SU-DHL-6 (cell line): ENCODE measurements at regions not wholly inside any gene's neighbourhood (a gene's known extent, or its start where the extent isn't known, plus 50 kb on each side); places are given as distances from the start of the nearest gene placed in this dataset.

Source experiments
- H2AFZ ChIP-seq: fragments of 200-600 bp; sonication (generic); 2 replicates; pipeline ENCODE4 v1.6.1; 2014; ENCODE audit warnings: low read depth, mild to moderate bottlenecking, moderate library complexity, mixed read lengths, antibody characterized with exemption, low read length; ENCODE audit not compliant: severe bottlenecking
- H3F3A ChIP-seq: fragments of 200-600 bp; shearing (Covaris generic); 2 replicates; pipeline ENCODE4 v1.6.0; 2016; ENCODE audit warnings: antibody characterized with exemption, mild to moderate bottlenecking; ENCODE audit not compliant: insufficient read depth
- H3K27ac ChIP-seq: fragments of 200-600 bp; sonication (generic); 2 replicates; pipeline ENCODE4 v1.5.1; 2016; ENCODE audit warnings: low read depth, mild to moderate bottlenecking, low read length, moderate library complexity, mixed read lengths
- H3K27me3 ChIP-seq: fragments of 200-600 bp; sonication (generic), shearing (Covaris generic); 2 replicates; pipeline ENCODE4 v1.6.0; 2014; ENCODE audit warnings: mild to moderate bottlenecking, low read length
- H3K36me3 ChIP-seq: fragments of 200-600 bp; sonication (generic); 2 replicates; pipeline ENCODE4 v1.6.1; 2014; ENCODE audit warnings: mild to moderate bottlenecking, low read length, mixed read lengths
- H3K4me2 ChIP-seq: fragments of 300-600, 200-600 bp; shearing (Covaris generic), sonication (generic); 2 replicates; pipeline ENCODE4 v1.6.0; 2014; ENCODE audit warnings: low read length, low read depth, mild to moderate bottlenecking; ENCODE audit not compliant: poor library complexity, severe bottlenecking
- H3K4me3 ChIP-seq: fragments of 200-600 bp; sonication (generic); 2 replicates; pipeline ENCODE4 v1.5.1; 2014; ENCODE audit warnings: antibody characterized with exemption, low read length, mild to moderate bottlenecking, mixed read lengths; ENCODE audit not compliant: insufficient read depth, poor library complexity, severe bottlenecking
- H3K79me2 ChIP-seq: fragments of 200-600 bp; sonication (generic); 2 replicates; pipeline ENCODE4 v1.6.1; 2014; ENCODE audit warnings: mild to moderate bottlenecking, low read length, moderate library complexity; ENCODE audit not compliant: insufficient read depth
- H3K9ac ChIP-seq: fragments of 200-600 bp; sonication (generic); 2 replicates; pipeline ENCODE4 v1.7.0; 2014; ENCODE audit warnings: mild to moderate bottlenecking, low read length
- H3K9me2 ChIP-seq: fragments of 200-600 bp; sonication (generic); replicated peaks from 2 replicates; pipeline ENCODE4 v1.6.1; 2014; ENCODE audit warnings: low read length; ENCODE audit not compliant: insufficient read depth
- H3K9me3 ChIP-seq: fragments of 200-600 bp; sonication (generic); 2 replicates; pipeline ENCODE4 v1.6.1; 2014; ENCODE audit warnings: low read length, mixed read lengths; ENCODE audit not compliant: insufficient read depth
- H4K20me1 ChIP-seq: fragments of 200-600 bp; sonication (generic); 2 replicates; pipeline ENCODE4 v1.6.1; 2014; ENCODE audit warnings: low read depth, mild to moderate bottlenecking, antibody characterized with exemption, low read length, moderate library complexity, mixed read lengths
- EZH2phosphoT487 ChIP-seq: fragments of 200-600 bp; sonication (generic), shearing (Covaris generic); conservative IDR thresholded peaks from 2 replicates; pipeline ENCODE4 v1.6.1; 2018; ENCODE audit warnings: mild to moderate bottlenecking, antibody characterized with exemption, low read length, moderate library complexity, mixed read lengths
- TF ChIP-seq, protein P1 (sequence below): fragments of 200-600 bp; sonication (generic); IDR thresholded peaks from one replicate; pipeline ENCODE4 v1.5.1; 2017; ENCODE audit warnings: antibody characterized with exemption, mild to moderate bottlenecking, low read length, moderate library complexity; ENCODE audit not compliant: insufficient read depth, poor library complexity, severe bottlenecking

DNA sequence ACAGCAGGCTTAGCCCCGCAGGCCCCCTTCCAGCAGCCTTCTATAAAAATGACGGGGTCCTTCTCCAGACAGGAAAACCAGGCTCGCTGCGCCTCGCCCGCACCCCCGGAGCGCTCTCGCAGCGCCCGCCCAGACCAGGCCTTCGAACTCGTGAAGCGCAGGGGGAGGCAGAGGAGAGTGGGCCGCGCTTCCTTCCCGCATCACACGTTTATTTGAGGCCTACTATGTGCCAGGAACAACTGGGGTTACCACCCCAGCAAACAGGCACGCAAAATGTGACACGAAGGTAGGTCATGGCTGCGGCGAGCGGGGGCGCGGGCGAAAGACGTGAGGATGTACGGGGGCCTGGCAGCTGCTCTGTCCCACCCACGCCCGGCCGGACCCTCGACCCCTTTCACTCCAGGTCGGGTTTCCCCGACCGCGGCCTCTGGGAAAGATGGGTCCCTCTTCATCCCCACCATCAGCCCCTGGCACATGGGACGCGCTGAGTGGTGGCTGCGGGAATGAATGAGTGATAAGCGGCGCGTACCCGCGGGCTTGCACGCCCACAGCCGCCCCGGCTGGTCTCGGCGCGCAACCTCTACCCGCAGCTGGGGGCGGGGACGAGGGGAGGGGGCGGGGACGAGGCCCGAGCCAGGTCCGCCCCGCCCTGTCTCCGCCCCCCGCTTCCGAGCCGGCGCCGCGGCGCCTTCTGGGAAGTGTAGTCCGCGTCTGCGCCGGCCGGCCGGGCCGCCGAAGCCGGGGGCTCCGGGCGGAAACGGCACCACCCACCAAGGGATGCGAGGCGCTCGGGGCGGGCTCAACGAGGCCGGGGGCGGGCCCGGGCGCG, 59.1 kb downstream of the ZNF467 start:
- H3K27ac ChIP-seq, result no peak overlapping the region
- H3K79me2 ChIP-seq, result no peaks in the 10 kb centered on the region
- peaks cover 13% of the 10 kb centered on the region; the same call in 1 of the 2 replicates for H3K9me3 ChIP-seq
- peak overlapping the region; percentile 73 for H3K9ac ChIP-seq
- TF ChIP-seq EZH2phosphoT487, result no peak
- TF ChIP-seq, protein P1, sequence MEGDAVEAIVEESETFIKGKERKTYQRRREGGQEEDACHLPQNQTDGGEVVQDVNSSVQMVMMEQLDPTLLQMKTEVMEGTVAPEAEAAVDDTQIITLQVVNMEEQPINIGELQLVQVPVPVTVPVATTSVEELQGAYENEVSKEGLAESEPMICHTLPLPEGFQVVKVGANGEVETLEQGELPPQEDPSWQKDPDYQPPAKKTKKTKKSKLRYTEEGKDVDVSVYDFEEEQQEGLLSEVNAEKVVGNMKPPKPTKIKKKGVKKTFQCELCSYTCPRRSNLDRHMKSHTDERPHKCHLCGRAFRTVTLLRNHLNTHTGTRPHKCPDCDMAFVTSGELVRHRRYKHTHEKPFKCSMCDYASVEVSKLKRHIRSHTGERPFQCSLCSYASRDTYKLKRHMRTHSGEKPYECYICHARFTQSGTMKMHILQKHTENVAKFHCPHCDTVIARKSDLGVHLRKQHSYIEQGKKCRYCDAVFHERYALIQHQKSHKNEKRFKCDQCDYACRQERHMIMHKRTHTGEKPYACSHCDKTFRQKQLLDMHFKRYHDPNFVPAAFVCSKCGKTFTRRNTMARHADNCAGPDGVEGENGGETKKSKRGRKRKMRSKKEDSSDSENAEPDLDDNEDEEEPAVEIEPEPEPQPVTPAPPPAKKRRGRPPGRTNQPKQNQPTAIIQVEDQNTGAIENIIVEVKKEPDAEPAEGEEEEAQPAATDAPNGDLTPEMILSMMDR, result no peak
- H3K4me3 ChIP-seq, result peak overlapping the region; percentile 51
- peak overlapping the region; percentile 90 for H2AFZ ChIP-seq
- H3K9me2 ChIP-seq, result no peaks in the 10 kb centered on the region
- no peaks in the 10 kb centered on the region; the same call in 1 of the 2 replicates for H3K36me3 ChIP-seq
- no peaks in the 10 kb centered on the region for H3K27me3 ChIP-seq
- no peaks in the 10 kb centered on the region for H4K20me1 ChIP-seq
- H3K4me2 ChIP-seq, result peak overlapping the region; percentile 59
- no peaks in the 10 kb centered on the region for H3F3A ChIP-seq

DNA sequence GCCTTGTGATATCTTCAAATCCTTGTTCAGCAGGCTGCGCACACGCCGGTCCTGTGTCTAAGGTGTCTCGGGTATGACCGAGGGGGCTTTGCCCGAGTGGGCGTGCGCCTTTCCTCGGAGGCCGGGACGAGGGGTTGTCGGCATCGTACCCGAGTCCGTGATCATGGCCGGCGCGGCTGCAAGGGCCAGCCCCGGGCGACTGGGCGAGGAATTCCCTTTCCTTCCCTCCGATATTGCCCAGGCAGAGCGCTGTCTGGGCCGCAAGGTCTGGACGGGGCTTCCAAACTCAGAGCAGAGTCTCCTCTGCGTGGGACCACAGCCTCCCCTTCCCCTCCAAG, 59.7 kb downstream of the ZNF467 start:
- no peak overlapping the region for H2AFZ ChIP-seq

DNA sequence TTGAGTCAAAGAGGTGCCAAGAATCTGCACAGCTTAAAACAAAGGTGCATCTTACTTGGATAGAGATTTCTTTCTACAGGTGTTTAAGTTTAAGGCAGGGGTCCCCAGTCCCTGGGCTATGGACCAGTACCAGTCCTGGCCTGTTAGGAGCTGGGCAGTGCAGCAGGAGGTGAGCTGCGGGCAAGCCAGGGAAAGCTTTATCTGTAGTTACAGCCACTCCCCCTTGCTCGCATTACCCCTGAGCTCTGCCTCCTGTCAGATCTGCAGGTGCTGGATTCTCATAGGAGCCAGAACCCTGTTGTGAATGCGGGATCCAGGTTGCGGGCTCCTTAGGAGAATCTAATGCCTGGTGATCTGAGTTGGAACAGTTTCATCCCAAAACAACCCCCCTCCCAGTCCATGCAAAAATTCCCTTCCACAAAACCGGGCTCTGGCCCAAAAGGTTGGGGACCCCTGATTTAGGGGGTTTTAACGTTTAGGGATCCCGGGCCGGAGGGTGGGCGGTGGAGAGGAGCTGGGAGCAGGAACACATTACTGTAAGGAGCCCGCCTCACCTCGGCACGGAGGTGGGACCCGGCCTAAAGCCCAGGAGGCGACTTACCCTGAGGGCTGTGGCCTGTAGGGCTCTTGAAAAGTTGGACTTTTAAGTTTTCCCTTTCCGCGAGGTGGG, 60.2 kb downstream of the ZNF467 start:
- no peak overlapping the region for H3K4me3 ChIP-seq
- no peaks in the 10 kb centered on the region for H3K27me3 ChIP-seq
- H3K27ac ChIP-seq, result no peak overlapping the region
- H3K9ac ChIP-seq, result no peak overlapping the region
- H2AFZ ChIP-seq, result no peak overlapping the region
- H3K36me3 ChIP-seq, result no peaks in the 10 kb centered on the region; the same call in 1 of the 2 replicates
- no peaks in the 10 kb centered on the region for H3K79me2 ChIP-seq
- no peaks in the 10 kb centered on the region for H3F3A ChIP-seq
- H3K9me2 ChIP-seq, result no peaks in the 10 kb centered on the region
- H3K4me2 ChIP-seq, result no peak overlapping the region
- no peaks in the 10 kb centered on the region for H4K20me1 ChIP-seq
- peaks cover 15% of the 10 kb centered on the region; the same call in 1 of the 2 replicates for H3K9me3 ChIP-seq
- no peak for TF ChIP-seq EZH2phosphoT487
- TF ChIP-seq, protein P1, result no peak

More for the DNA sequence above, 59.7 kb downstream of the ZNF467 start:
- no peaks in the 10 kb centered on the region for H4K20me1 ChIP-seq
- peaks cover 15% of the 10 kb centered on the region; the same call in 1 of the 2 replicates for H3K9me3 ChIP-seq
- H3K4me2 ChIP-seq, result no peak overlapping the region
- H3F3A ChIP-seq, result no peaks in the 10 kb centered on the region
- no peaks in the 10 kb centered on the region for H3K79me2 ChIP-seq
- no peak overlapping the region for H3K9ac ChIP-seq
- no peaks in the 10 kb centered on the region; the same call in 1 of the 2 replicates for H3K36me3 ChIP-seq
- H3K27me3 ChIP-seq, result no peaks in the 10 kb centered on the region
- no peak overlapping the region for H3K27ac ChIP-seq
- no peak overlapping the region for H3K4me3 ChIP-seq
- TF ChIP-seq, protein P1, result no peak
- TF ChIP-seq EZH2phosphoT487, result no peak
- no peaks in the 10 kb centered on the region for H3K9me2 ChIP-seq
